GM18498 (cell line): ENCODE measurements at regions not wholly inside any gene's neighbourhood (a gene's known extent, or its start where the extent isn't known, plus 50 kb on each side); places are given as distances from the start of the nearest gene placed in this dataset.

Source experiments
- ATAC-seq: cut with Tn5 transposase; IDR thresholded peaks from one replicate; pipeline ENCODE4 v1.9.1; 2021; ENCODE audit warnings: mild to moderate bottlenecking, moderate library complexity; ENCODE audit not compliant: unreplicated experiment

GRCh38 chr5:174852143-174852542, 127.8 kb downstream of the MSX2 start:
- no peak for ATAC-seq

DNA sequence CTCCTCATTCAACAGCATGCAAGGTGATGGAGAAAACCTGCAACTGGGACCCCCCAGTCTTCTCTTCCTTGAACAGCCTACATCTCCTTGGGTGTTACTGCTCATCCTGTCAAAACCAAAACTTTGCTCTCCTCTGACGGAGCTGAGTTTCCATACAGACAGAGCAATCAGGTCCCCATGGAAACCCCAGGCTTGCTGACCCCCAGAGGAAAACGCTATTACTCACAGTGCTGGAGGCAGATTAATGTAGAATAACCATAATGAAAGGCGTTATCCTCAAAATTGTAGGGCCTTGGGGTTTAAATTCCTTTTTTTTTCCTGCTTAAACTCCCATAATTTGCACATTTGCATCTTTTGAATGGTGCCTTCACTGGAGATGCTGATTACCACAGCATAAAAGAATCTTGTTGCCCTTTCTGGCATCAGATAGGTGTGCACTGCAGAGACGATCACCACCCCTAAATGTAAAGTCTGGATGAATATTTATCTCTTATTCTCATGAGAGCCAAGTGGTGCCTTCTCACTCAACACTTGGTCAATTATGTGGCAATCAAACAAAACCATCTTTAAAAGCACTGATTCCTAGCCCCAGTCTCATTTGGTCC, 126.3 kb downstream of the MSX2 start:
- ATAC-seq: no peak

DNA sequence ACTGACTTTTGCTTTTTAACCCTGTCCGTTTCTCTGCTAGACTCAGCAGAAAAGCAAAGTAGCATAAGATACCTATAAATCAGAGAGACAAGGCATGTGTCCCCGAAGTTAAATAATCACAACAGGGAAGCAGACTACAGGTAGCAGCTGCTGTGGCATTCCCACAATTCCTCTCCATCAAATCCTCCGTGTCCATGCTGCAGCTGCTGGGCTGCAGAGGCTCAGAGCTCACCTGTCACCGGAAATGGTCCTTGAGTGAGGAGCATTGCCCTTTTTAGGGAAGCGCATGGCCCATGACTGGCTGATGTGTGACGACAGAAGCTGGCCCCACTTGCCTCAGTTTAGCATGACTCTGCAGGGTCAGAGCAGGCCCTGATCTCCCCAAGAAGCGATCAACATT, 125.0 kb downstream of the MSX2 start:
- ATAC-seq: no peak

DNA sequence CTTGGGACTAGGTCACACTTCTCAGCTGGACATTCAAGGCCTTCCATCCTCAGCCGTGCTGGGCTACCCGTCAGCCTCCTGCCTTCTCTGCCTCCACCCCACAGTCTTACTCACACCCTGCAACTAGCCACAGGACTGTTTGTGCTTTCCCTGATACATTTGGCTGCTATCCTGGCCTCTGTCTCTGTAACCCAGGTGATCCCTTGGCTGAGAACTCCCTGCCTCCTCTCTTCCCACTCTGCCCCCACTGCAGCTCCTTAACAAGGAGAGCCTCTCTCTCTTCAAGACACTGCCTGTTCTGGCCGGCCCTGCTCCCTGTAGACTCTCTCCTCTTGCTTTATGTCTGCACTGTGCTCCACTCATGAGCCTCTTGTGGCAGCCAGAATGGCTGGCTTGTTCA, 120.6 kb downstream of the MSX2 start:
- no peak for ATAC-seq

- no peak for ATAC-seq
Observed at GRCh38 chr5:174843263-174844250, 119.2 kb downstream of the MSX2 start.

DNA sequence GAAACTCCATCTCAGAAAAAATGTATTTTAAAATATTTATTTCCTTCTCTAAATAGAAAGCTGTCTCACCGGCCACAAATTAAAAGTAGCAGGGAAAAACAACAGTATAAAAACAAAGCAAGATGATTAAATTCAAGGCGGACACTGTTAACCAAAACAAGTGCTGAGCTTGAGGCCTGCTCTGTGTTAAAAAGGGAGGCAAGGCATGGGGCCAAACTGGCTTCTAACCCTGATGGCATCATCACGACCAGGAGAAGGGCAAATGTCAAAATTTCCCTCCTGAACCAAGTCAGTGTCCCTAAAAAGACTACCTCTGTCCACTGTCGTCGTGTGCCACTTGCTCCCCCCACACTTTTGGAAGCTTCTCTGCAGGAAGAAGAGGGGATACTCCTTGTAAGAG, 116.1 kb downstream of the MSX2 start:
- ATAC-seq: no peak

GRCh38 chr5:174839196-174839595, 114.8 kb downstream of the MSX2 start:
- ATAC-seq: no peak

GRCh38 chr5:174837919-174838902, 113.8 kb downstream of the MSX2 start:
- ATAC-seq: no peak

DNA sequence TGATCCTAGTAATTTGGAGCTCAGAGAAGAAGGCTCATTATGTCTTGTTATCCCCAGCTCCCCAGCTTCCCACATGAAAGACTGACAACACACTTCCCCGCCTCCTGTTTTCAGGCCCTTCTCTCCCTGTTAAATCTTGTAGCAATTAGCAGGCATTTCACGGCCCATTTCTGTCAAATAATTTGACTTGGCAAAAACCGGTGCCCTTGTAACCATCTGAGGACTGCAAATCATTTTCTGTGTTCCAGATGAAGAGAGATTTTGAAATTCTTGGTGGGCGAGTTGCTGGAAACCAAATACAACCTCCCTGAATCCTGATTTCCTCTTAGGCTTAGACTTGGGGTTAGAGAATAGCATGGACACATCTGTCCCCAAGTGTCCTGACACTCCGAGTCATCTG, 109.7 kb downstream of the MSX2 start:
- no peak for ATAC-seq

DNA sequence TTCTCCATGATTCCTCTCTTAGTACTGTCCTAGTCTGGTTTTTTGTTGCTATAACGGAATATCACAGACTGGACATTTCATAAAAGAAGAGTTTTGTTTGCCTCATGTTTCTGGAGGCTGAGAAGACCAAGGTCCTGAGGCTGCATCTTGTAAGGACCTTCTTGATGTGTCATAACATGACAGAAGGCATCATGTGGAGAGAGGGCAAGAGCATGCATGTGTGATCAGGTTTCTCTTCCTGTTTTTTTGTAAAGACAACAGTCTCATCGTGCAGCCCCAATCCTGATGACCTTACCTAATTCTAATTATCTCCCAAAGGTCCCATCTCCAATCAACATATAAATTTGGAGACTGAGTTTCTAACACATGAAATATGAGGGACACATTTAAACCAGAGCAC, 108.4 kb downstream of the MSX2 start:
- no peak for ATAC-seq

DNA sequence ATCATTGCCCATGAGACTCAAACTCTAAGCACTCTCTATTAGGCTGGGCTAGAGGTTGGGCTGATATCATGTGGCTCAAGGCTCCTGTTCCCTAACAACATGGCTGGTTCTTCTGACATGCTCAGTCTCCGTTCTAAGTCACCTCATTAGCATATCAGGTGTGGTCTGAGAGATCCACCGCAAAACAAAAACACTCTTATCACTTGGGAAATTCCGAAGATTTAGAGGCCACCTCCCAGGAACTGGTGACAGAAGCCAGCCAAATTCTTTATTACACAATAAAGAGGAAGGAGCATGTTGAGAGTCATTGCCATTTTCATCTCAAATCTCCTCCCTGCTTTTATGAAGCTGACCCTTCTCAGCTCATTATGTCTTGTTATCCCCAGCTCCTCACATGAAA, 107.6 kb downstream of the MSX2 start:
- ATAC-seq: no peak

DNA sequence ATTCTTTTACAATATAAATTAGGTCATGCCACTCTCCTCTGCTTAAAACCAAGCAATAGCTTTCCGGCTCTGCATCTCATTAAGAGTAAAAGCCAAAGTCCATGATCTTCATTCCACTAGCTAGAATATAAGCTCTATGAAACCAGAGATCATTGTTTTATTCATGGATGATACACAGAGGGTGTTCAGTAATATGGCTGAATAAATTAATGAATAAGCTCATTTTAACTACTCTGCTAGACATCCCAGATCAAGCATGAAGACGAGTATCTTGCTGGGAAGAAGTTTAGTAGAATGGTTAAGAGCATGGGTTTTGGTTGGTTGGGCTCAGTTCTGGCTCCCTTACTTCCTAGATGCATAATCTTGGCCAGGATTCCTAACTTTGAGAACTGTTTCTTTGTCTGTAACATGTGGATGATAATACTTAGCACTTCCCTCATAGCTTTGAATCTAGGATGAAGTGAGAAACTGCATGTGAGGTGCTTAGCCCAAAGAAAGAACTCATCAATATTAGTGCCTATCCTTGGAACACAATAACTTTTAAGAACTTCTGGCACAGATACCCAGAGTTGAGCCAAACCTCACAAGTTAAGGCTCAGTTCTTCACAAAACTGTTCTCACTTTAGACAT, 106.8 kb downstream of the MSX2 start:
- no peak for ATAC-seq

DNA sequence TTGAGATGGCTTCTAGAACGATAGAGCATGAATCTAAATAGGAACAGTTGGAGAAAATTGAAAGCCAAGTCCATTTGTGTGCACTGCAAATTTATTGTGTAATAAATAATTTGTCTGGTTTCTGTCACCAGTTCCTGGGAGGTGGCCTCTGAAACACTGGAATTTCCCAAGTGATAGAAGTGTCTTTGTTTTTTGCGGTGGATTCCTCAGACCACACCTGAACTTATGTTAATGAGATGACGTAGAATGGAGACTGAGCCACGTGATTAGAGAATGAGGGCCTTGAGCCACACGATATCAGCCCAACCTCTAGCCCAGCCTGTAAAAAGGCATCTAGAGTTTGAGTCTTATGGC, 105.1 kb downstream of the MSX2 start:
- ATAC-seq: no peak

GRCh38 chr5:174828804-174829510, 104.6 kb downstream of the MSX2 start:
- no peak for ATAC-seq

- ATAC-seq: no peak
Observed at GRCh38 chr5:174827558-174827957, 103.2 kb downstream of the MSX2 start.

GRCh38 chr5:174825587-174825986, 101.2 kb downstream of the MSX2 start:
- no peak for ATAC-seq

- no peak for ATAC-seq
Observed at GRCh38 chr5:174818430-174818829, 94.0 kb downstream of the MSX2 start.

- ATAC-seq: no peak
Observed at GRCh38 chr5:174817610-174818009, 93.2 kb downstream of the MSX2 start.

DNA sequence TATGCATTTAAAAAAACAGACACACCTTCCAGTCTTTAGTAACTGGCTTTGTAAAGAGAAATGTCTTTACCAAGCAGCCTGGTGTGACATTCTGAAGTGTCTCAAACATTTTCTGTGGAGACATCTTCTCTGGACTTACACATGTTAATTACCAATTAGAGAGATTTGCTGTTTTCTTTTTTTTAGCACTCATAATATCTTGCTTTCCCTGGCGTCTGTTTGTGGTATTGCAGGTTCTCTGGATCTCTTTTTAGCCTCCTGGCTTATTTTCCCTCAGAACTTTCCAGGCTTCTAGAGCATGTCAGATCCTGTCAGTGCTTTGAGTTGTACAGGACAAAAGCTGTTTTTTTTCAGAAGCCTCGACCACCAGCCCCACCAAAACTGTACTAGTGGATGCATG, 92.5 kb downstream of the MSX2 start:
- no peak for ATAC-seq

- no peak for ATAC-seq
Observed at GRCh38 chr5:174811438-174811837, 87.1 kb downstream of the MSX2 start.
